Daoy (cell line): ENCODE measurements at regions not wholly inside any gene's neighbourhood (a gene's known extent, or its start where the extent isn't known, plus 50 kb on each side); places are given as distances from the start of the nearest gene placed in this dataset.

ENCODE experiments used
- DNase-seq: peaks from one replicate; pipeline ENCODE4 v3.0.0-alpha.2; 2015; ENCODE audit warnings: low read depth

DNA sequence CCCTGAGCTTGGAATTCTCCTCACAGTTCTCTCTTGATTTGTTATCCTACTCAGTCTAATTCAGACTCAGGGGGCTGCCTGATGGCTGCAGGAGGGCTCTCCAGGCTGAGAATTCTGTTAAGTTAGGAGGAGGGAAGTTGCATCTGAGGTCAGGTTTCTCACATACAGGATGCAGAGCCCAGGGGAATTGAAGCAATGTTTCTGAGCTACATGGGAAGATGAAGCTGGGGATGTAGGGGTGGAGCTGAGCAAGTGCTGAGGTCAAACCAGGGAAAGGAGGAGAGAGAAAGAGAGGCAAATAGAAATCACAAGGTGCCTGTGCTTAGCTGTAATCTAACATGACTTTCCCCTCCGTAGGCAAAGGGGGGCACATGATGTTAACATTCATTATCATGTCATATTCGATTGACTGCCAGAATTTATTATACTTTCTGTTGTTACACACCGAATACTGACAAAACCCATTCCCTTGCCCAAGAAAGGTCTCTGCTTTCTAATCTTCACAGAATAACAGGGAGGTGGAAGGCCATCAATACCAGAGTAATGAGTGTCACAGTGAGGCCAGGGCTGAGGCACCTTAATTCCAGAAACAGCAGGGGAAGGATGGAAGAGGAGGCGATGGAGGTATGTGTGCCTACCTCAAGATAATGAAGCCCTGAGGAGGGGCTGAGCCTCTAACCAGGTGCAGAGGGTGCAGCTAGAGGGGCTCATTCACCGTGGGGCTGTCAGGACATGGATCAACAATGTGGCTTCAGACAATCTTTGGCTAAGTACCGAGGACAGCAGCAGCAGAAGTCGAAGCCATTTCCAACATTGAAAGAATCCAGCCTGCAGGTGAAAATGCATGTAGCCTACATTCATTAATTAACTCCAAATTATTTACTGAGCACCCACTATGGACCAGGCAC, 205.4 kb upstream of the SNX19 start:
- no peak for DNase-seq

DNA sequence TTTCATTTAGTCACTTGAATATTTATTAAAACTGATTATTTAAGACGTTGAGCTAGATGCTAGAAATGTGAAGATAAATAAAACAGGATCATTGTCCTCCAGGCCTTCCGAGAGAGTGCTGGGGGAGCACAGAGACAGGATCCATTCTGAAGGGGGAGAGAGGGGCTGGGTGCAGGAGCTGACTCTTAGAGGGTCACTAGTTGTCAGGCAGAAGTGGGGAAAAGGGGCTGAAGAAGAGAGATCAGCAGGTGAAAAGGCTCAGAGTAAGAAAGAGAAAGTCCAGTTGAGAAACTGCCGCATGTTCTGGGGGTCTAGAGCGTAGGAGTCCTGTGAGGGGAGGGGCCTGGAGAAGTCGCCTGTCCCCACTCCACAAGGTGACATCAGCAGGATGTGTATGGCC, 206.2 kb upstream of the SNX19 start:
- no peak for DNase-seq

DNA sequence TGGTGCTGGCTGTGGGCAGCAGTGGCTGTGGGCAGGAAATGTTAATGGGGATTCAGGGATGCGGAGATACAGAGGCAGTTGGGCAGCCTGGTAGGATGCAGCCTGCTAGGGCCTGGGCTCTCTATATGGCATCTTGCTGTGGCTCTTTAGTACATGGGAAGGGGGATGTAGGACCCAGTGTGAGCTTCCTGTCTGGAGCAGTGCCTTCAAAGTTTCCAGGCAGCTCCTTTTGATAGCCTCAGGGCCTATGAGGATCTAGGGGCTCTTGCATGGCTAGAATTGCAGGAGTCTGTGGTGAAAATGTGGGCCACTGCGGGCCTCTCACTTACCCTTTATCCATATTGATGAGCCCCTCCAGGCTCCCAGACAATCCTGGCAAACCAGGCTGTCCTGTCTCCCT, 213.2 kb upstream of the SNX19 start:
- no peak for DNase-seq

DNA sequence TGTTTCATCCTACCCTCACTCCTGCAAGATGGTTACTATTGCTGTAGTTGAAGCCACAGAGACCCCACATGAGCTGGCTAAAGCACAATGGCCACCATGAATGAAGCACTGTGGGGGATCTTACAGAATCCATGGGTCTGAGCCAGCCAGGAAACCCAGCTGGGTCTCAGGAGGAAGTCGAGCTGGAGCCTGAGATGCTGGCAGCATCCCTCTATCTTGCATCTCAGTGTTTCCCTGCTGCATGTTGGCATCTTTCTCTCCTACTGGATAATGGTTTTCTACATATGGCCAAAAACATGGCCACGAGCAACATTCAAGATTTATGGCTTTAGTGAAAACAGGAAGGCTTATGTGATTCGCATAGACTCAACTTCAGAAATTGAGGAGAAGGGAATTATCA, 219.3 kb upstream of the SNX19 start:
- DNase-seq: no peak

DNA sequence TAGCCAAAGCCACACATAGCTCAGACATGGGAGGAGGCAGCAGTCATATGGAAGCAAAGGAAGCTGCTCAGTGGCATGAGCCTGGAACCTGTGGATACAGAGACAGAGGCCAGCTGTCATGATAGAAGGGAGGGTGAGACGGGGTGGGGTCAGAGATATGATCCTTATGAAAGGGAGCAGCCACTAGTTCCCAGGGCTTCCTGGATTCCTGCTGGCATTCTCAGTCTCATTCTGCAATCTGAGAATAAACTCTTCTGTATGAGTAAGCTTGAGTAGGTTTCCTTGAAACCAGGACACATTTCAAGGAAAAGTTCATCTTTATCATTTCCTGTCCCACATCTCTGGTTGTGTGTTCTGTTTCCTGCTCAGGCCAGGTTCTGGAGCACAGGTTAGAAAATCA, 220.2 kb upstream of the SNX19 start:
- DNase-seq: no peak

DNA sequence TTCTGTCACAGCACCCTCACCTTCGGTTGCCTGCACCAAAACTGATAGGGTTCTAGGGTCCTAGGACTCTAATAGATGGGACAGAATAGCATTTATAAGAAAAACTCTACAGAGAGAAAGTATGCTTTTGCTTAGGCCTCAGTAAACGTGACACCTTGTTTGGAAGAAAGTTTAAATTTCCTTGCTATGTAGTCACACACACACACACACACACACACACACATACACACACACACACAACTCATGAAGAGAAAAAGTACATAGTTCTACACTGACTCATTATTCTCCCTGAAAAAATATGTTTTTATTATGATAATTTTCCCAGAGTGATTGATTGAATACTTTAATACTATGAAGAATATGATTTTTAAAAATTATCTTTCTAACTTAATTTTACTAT, 220.8 kb upstream of the SNX19 start:
- DNase-seq: no peak

DNA sequence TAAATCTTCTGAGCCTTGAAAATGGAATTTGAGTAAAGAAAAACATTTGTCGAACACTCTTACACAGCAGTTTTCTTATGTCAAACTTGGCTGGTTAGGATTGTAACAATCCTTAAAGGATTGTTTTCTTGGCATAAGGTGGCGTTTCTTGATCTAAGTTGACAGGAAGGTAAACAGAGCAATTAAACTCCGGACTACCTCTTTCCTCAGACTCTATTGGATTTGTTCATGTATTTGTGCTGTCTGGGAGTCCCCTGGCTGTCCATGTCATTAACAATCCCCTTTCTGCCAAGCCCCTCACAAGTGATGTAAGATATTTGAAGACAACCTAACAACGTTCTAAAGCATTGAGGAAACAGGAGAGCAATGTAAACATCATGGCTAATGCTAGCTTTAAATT, 222.5 kb upstream of the SNX19 start:
- no peak for DNase-seq

DNA sequence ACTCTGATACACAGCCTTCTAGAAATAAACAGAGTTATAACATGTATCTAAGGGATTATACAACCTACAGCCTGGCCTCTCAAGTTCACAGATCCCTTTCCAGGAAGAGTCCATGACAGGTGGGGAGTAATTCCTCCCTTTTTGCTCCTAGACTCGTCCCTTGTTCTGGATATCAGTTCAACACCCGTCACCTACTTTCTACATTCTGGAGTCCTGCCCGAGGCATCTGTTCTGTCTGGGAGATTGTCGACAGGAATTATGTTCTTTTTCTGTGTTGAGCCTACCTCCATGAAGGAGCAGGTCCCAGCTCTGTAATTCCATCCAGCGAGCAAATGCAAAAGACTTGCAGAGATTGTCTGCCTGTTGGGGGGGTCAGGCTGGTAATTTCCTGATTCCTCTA, 224.6 kb upstream of the NTM start:
- DNase-seq: no peak

DNA sequence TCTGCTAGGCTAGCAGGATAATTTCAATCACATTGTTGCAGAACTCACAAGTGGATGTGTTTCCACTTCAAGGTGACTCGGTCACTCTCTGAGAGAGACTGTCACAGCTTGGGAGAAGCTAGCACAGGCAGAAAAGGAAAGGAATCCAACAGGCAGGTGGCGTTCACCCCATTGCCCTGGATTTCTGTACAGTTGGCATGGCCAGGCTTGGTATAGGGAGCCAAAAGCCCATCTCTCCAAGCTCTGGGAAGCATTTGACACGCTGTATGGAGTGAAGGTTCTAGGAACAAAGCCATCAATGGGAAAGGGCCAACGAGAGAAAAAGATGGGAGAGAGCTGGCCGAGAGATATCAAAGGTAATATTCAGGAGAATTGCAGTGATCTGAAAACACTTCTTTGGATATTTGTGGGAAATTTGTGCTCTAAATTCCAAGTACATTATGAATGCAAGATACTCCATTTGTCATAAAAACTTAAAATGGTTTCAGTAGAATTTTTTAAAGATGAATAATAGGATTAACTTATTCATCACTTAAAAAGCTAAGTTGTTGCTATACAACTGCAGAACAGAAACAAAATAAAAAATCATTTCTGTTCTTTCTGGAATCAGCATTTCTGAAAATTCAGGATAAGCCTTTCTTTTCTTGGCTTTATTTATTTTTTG, 223.5 kb upstream of the NTM start:
- DNase-seq: no peak

DNA sequence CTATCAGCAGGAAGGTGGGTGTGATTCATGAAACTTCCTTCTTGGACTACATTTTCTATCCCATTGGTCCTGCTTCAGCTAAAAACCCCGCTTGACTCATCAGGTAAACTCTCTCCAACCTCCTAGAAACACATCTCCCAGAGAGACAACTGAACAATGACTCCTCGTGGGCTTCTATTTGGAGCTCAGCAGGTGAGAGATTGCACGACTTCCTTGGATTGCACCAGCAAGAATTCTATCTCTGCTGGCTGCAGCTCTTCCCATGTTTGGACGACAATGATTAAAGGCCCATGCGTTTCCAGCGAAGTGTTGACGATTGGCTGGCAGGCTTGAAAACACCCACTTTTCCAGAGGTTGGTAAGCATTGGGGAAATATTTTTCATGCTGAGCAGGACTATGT, 216.1 kb upstream of the NTM start:
- DNase-seq: peak; percentile 41

DNA sequence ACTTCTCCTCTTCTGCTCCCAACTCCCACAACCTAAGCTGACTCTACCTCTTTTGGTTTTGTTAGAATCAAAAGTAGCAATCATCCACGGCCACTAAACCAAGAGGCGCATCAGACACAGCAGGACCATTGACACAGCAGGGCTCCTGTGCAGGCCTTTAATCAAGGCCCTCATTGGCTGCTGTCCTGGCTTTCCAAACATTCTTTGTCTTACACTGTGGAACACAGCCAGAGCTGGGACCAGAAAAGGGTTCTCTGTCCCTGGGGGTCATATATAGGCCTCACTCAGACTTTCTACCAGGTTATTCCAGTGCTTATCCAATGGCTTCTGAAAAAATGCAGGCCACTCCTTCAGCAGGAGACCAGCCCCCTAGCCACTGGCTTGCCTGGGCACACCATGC, 212.7 kb upstream of the NTM start:
- DNase-seq: no peak

DNA sequence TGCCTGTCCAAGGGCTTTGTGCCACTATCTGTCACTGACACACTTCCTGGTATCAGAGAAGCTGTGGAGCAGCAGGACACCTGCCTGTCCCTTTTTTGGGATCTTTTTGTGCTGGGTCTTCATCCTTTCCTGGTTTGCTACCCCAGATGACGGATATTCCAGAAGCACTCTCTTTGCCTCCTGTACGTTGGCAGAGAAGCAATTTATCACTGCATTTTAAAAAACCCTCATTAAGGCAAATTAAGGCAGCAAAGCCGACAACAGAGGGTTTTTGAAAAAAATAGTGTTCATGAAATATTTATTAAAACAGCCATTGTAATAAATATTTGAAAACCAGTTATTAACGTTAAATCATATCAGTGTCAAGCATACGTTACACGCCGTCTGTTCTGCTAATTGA, 209.6 kb upstream of the NTM start:
- DNase-seq: no peak

DNA sequence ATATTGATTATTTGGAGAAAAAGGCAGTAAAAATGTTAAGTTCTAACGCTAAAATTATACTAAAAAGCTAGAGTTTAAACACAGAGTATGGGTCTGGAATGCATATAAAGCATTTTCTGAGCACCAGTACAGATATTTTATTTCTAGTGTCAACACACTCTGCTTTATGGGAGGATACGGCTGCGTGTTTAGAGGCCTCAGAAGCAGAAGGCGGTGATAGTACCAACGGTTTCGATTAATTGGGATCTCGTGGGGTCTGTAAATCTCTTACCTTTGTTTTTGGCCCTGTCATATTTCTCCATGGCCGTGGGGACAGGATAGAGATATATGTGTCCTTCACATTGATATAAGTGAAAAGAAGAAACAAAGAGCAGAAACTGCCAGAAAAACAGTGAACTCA, 206.8 kb upstream of the NTM start:
- DNase-seq: no peak

DNA sequence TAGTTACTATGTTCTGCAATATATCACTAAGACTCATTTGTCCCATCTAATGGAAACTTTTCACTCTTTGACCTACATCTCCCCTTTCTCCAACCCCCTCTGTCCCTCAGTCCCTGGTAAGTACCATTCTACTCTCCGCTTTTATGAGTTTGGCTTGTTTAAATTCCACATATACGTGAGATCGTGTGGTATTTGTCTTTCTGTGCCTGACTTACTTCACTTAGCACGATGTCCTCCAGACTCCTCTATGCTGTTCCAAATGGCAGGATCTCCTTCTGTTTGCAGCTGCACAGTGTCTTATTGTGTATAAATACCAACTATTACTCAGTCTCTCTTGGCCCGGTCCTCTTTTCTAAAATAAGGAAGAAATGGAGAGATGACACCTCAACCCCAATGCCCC, 205.4 kb upstream of the NTM start:
- no peak for DNase-seq

DNA sequence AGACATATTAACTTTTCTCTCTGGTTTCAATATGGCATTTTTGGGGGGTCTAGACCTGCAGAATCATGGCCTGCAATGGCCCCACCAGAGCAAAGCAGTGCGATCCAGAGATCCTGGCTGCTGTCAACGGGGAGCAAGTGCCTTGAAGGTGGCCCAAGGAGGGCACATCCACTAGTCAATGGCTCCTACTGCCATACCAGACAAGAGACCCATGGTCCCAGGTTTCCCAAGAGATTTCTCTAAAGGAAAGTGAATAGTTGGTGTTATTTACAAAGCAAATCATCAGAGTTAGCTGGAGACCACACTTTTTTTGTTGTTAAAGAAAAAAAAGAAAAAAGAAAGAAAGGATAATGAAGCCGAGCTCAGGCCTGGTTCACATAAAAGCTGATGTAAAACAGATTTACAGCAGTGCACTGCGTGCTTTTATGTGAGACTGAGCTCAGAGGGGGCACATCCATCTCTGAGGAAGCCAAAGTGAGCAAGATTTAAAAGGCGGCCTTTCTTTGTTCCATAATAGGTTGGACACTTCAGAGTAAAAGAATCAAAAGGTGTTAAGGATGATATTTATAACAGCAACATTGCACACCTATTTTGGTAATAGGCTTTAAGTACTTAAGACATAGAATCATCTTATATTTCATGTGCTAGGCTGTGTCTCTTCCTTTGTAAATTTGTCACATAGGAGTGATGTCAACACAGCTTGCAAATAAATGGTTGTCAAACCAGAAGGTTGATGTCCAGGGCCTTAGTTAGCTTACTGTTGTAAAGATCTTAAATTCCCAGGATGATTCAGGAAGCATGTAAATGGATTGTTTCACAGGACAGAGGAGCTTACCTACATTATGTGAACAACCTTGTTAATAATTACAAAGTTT, 201.3 kb upstream of the NTM start:
- DNase-seq: no peak

DNA sequence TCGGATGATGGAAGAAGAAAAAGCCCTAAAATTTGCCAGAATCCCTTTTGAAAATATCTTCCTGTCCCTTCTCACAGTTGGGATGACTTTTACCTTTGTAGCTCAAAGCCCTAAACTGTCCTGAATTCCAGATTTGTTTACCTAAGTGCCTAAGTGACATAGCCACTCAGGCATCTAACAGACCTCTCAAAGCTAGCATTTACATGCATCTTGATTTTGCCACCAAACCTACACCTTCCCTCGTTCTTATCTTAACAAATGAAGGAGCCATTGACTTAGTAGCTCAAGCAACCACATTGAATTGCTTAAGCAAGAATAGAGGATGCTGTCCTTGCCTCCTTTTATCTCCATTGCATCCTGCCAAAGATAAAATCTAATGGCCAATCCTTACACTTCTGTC, 198.4 kb upstream of the NTM start:
- no peak for DNase-seq

DNA sequence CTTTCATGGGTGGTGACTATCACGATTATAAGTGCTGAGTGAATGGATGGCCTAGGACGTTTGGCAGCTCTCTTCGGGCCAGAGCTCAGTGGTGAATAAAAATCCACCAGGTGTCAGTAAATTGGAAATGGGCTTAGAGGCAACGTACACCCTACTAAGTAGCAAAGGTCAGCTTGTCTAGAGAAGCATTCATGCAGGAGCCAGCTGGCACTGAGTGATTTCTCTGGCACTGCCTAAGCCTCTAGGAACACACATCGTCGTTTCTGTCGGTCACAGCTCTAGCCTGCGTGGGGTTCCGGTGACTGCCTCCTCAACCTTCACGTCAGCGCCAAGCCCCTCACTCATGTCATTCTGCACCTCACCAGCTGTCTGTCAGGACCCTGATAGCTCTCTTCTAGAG, 192.4 kb upstream of the NTM start:
- DNase-seq: no peak

DNA sequence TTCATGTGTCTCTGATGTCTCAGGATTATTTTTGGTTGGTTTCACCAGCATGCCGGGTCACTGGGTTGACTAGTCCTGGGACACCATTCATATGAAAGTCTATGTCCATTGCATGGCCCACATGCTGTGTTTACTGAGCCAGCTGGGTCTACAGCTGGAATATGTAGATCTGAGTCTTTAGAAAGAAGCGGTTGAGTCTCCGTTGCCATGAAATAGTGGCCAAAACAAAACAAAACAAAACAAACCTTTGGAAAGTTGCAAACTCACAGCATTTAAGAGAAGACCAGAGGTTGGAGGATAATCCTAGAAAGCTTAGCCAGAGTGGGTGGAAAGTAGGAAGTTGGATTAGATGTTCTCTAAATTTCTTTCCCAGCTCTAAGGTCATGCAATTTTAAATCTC, 191.8 kb upstream of the NTM start:
- DNase-seq: no peak

DNA sequence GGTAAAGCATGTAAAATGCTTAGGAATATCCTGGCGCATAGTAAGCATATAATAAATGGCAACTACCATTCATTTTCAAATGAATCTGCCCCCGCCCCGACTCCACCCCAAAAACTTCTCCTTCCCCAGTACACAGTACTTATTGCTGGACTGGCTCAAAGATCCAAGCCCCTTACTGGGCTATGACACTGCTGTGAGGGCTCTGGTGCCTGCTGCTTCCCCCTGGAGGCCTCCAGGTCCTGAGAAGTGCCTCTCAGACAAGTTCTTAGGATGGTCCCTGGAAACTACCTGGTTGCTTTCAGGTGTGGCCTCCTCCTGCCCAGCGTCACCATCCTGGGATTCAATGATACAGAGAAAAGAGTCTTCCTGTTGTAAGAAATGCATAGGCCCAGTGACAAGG, 190.6 kb upstream of the NTM start:
- no peak for DNase-seq

DNA sequence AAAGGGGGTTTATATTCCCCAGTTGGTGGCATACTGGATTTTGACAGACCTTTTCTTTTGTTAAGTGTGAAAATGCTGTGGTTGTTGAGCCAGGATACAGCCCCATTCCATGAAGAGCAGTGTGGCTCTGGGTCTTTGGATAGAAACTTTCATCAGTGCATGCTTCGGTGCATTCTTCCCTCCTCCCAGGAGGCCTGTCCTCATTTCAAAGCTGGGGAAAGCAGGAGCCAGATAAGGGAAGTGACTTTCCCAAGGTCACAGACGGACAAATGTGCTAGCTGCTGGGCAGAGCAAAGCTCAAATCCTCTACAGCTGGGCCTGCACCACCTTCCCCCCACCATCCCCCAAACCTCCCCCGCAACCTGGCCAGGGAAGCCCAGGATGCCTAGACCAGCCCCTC, 184.5 kb upstream of the NTM start:
- no peak for DNase-seq

DNA sequence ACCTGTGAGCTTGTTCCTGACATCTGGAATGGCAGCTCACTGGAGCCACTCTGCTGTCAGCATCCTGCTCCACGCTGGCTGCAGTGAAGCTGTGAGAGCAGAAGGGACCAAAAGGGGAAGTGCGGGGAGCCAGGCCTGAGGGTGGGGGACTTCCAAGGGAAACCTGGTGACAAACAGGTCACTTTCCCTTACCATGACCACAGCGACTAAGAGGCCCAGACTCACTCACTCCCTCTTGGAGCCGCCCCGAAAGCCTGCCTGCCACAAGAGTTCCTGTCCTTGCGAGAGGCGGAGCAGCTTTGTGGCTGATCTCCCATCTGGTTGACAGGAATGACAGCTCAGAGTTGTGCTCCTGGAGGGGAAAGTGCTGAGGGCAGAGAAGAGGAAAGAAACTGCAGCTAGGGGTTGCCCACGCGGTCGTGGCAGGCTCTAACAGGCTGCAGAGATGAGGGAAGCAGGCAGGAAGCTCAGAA, 183.8 kb upstream of the NTM start:
- DNase-seq: no peak

DNA sequence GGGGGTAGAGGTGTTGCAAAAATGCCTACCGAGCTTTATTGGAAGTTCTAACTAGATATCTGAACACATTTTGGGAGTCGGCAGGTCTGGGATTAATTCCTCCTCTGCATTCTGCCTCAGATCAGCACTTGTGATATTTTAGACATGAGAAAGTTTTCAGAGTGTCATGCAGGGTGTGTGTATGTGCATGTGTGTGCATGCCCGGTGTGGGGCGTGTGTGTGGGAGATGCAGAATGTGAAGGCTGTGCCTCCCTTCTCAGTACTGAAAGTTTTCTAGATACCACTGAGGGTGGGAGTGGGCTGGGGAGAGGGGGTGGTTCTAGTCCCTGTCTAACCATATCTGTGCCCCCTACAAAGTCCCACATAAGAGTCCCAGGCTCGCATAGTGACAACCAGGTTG, 180.0 kb upstream of the NTM start:
- DNase-seq: no peak

DNA sequence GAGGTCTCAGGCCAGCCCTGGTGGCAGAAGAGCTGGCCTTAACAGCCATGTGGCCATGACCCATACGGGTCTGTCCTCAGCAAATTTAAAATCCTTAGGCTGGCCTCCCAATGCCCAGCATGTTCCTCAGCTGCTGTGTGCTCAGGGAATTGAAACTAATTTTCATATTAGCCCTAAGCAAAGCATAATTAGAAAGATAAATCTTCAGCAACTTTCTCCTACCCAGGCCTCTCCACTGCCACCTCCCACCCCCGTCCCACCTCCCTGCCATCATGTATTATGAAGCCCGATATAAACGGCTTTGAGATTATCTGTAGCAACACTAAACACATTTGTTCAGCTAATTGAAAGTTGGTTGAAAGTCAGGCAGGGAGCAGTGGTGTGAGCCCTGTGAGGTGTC, 178.8 kb upstream of the NTM start:
- no peak for DNase-seq
